NCI-H2029 (cell line): ENCODE measurements at regions not wholly inside any gene's neighbourhood (a gene's known extent, or its start where the extent isn't known, plus 50 kb on each side); places are given as distances from the start of the nearest gene placed in this dataset.
"Not testable (repeated sequence)": the region's sequence is repeated elsewhere in the genome, so short reads cannot be mapped to it uniquely, and the experiment has no call there.

Source experiments
- DNase-seq: peaks from one replicate; lab custom pipeline; 2025; lab: John Stamatoyannopoulos, UW

DNA sequence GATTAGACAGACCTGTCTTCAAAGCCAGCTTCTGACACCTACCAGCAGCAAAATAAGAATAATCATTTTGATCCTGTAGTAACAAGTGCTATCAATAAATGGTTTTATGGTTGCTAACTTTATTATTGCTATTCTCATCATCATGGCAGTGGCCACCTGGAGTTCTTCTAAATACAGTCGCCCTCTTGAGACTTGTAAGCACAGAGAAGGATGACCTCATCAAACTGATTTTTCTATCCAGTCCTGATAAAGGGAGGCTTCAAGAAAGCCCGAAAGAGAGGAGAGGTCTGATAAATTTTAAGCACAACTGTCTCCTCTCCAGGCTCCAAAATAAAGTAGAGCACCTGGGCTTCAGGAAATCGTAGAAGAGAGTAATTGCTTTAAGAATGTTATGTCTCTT is 286.4 kb downstream of the USP46 start:
- DNase-seq = no peak

DNA sequence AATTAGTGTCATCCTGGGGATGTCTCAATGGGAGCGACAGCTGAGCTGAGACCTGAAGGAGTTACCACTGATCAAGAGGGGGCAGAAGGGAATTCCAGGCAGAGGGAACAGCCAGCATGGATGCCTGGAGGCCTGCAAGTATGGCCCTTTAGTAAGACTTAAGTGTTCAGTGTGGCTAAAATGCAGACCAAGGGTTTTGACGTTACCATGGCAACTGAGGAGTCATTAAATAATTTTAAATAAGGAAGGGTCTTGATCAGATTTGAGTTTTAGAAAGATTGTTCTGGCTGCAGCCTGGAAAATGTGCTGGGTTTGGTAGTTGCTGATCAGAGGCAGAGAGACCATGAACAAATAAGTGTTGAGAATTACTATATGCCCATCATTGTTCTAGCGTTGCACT is 285.5 kb downstream of the USP46 start:
- DNase-seq = no peak

DNA sequence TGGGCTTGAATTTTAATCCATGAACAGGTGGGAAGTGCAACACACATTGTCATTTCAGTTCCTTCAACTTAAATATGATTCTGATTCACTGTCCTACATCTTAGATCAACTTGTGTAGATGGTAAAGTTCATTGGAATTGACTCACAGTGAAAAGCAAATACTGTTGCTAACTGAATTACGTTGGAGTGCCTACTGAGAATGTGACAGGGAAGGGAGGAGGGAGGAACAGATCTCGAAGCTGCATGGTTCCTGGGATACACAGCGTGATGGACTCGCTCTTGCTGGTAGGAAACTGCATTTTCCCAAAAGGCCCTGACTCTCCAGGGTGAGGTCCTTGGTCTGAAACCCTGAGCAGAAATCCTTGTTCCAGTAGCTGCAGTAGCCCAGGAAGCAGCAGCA is 284.2 kb downstream of the USP46 start:
- DNase-seq = no peak

DNA sequence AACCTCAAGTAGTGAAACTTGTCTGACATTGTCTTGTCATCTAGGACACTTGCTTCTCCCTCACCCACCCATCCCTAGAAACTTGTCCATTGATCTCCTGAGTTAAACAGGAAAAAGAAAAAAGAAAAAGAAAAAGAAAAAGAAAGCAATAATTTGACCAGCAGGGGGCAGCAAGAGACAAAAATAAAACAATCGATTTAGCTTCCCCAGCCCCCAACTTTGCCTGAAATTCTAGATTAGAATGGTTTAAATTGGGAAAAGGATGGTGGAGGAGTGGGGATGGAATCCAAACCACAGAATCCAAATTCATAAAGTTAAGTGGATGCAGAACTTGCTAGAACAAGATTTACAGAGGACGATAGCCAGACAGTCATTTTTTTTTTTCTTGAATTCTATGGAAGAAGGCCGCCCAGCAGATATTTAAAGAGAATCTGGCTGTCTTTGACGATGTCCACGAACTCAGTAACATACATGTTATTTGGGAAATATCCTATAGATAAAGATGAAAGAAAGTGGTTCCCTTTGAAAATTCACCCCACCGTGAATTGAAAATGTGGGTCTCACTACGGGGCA is 282.9 kb downstream of the USP46 start:
- DNase-seq = peak; percentile 27

DNA sequence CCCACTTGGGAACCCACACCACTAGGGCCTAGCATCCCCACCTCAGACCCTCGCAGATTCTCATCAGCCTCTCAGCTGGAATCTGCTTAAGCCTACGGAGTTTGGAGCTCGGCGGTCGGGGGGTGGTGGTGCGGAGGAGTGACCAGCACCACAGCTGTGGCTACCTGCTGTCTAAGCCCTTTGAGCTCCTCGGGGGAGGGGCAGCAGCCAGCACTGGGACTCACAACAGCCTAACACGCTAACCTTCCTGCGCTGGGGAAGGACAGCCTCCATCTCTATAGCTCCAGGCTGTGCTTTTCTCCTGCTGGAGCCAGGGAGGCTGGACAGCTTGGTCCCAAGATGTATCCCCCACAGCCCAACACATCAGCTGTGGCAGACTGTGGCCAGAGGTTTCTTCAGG is 281.5 kb downstream of the USP46 start:
- no peak for DNase-seq

DNA sequence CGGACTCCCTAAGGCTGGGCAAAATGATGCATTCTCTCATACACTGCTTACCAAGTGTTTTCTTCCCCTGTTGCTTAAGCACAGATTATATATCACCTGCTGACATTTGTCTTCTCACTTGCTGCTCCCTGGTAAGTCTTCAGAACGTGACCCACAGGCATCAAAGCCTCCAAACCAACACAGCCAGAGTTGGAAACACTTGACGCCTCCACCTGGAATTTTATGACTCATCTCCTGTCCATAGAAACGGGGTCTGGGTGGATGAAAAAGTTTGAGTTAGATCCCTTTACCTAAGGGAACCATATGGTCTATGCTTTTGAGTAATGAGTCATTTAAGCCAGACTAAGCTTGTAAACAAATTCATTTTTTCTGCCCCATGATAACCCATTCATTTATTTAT is 251.6 kb downstream of the USP46 start:
- no peak for DNase-seq

DNA sequence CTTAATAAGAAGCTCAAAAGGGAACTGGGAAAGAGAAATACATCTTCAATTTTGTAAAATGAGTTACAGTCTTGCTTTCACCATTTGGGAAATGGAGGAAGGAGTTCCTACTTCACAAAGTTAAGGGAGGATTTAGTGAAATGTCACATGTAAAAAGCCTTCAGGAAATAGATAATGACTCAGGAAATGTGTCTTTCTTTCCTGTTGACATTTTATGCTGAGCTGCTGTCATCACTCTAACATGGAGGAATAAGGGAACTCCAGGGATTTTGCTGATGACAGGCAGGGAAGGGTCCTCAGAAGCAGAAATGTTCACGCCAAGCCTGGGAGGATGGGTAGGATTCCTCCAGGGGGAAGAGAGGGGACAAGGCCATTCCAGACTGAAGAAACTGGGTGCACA is 251.1 kb downstream of the USP46 start:
- DNase-seq = no peak

DNA sequence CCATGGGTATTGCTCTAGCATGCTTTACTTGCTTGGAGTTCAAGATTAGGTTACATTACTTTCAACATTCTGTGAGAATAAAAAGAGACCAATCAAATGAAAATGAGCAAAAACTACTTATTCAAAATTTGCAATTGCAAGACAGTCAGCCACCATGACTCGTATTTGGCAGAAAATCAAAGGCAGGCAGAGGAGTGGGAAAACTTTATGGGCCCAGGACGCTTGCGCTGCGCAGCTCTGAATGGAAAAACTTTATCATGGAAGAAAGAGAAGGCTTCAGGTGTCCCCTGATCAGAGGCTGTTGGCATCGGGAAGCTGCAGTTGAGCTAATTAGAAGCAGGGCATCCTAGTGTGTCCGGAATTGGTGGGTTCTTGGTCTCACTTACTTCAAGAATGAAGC is 250.6 kb downstream of the USP46 start:
- no peak for DNase-seq

DNA sequence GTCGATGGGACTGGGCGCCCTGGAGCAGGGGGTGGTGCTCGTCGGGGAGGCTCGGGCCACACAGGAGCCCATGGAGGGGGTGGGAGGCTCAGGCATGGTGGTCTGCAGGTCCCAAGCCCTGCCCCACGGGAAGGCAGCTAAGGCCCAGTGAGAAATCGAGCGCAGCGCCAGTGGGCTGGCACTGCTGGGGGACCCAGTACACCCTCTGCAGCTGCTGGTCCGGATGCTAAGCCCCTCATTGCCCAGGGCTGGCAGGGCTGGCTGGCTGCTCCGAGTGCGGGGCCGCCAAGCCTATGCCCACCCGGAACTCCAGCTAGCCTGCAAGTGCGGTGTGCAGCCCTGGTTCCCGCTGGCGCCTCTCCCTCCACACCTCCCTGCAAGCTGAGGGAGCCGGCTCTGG is 249.3 kb downstream of the USP46 start:
- not testable (repeated sequence) for DNase-seq

DNA sequence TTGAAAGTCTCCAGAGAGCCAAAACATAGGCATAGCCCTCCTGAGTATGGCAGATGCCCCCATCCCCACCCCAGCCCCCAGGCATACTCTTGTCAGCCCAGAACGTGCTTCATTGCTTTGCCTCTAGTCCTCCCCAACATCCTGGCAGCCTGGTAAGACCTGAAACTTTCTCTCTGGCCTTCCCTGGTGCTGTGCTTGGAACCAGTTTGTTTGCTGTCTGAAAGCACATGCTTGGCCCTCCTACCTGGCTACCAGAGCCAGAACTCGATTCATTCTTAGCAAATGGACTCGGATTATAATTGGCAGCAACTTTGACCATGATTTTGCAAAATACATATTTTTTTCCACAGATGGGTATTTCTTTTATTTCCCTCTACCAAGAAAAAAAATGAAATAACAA is 248.1 kb downstream of the USP46 start:
- DNase-seq = no peak

DNA sequence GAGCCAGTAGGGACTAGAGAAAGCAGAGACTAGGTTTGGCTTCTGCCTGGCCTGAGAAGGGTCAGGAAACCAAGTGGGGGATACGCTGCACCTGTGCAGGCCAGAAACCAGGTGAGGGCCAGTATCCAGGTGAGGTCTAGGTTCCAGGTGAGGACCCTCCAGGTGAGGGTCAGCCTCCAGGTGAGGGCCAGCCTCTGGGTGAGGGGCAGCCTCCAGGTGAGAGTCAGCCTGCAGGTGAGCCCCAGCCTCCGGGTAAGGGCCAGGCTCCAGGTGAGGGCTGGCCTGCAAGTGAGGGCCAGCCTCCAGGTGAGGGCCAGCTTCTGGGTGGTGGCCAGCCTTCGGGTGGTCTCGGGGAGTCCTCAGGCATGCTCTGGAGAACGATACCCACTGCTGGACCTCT is 238.8 kb downstream of the USP46 start:
- no peak for DNase-seq

DNA sequence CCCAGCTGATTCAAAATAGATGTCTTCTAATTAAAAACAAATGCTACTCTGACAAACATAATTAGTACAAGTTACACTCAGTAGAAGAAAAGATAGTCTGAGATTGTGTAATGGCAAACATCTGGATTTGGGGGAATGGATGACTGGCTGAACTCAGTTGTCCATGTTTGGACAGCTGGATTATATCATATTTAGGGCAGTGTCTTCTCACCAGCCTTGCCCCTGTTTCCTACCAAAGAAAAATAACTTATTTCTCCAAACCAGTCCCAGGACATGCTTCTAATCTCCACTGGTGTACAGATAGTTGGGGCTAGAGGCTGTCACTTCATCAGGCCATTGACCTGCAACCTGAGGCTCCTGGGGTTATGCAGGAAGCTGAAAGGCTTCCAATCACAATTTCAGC is 237.3 kb downstream of the USP46 start:
- no peak for DNase-seq

DNA sequence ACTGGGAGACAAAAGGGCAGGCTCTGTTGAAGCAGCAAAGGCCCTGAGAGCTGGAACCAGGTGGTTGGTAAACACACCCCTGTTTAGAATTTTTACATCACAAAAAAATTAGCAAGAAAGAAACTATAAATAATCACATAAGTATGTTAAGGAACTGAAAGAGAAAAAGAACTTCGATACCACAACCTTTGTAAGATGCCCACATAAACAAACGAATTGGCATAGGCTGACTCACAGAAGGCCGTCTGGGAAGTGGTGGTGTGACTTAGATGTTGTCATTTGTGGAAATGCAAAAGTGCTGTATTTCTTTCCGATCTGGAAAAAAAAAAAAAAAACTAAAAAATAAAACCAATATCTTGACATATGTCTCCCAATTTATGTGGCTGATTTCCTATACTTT is 235.1 kb downstream of the USP46 start:
- no peak for DNase-seq

DNA sequence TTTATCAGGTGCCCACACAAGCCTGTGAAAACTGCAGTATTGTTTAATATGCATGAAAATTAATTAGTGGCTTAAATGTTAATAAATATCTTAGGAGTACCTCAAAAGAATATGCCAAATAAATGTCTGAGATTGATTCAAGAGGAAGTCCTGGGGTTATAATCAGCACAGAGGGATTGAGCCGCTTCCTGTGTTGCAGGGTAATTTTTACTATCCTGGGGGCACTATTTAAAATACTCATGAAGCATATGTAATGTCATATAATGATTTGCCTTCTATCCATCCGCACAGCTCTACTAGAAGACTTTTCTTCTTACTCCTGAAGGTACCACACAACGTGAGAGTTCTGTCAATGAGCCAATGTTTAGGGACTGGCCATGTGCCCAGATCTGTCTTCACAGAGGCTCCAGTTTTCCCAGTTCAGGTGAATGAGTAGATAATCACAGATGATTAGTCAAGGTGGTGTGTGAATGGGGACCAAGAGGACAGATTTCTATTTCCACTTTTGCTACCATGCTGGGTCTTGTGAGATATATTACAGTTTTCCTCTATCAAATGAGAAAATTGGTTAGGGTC is 233.3 kb downstream of the USP46 start:
- peak; percentile 1 for DNase-seq

DNA sequence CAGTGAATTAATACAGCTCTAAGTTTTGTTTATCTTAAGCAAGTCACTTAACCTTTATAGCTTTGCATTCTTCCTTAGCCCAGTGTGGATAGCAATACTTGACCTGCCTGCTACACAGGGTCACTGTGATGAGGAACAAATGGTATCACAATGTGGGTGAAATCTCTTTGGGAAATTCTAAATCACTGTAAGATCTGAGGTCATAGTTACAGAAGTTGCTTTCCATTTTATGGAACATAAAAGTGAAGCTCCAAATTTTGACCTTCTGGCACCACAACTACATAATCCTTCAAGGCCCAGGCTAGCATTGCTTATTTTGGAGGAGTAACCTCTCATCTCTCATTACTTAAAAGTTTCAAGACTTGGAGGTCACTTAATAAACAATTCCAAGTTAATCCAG is 227.7 kb downstream of the USP46 start:
- no peak for DNase-seq

DNA sequence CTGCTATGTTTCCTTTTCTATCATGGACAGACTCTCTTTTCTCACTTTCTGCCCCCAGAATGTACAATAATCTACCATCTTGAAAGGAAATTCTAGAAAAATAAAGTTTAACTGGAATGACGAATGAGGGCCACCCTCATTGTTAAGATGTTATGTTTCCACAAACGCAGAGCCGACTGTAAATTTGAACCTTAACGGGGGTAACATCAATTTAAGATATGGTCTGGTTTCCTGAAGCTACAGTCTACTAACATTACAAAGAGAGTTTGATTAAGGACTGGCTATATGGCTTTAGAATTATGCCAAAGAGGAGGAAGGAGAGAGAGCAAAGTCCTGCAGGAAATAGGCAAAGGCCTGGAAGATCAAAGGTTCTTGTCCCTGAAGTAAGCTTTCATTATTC is 227.2 kb downstream of the USP46 start:
- no peak for DNase-seq

DNA sequence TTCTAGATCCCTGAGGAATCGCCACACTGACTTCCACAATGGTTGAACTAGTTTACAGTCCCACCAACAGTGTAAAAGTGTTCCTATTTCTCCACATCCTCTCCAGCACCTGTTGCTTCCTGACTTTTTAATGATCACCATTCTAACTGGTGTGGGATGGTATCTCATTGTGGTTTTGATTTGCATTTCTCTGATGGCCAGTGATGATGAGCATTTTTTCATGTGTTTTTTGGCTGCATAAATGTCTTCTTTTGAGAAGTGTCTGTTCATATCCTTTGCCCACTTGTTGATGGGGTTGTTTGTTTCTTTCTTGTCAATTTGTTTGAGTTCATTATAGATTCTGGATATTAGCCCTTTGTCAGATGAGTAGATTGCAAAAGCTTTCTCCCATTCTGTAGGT is 216.6 kb downstream of the USP46 start:
- DNase-seq = not testable (repeated sequence)

DNA sequence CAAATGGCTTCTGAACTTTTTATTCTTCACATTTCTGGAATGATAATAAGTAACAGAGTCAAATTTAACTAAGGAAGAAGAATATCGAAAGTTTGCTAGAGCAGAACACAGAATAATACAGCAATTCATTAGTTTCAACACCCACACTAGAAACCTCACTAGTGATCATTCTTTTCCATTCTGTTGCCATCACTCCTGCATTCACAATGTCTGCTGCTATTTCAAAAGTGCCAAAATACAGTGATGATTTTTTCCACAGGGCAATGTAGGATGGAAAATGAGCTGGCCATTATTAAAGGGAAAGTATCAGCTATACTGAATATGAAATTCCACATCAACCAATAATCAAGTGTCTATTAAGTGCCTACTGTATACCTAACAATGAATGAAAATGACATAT is 186.7 kb downstream of the USP46 start:
- no peak for DNase-seq

DNA sequence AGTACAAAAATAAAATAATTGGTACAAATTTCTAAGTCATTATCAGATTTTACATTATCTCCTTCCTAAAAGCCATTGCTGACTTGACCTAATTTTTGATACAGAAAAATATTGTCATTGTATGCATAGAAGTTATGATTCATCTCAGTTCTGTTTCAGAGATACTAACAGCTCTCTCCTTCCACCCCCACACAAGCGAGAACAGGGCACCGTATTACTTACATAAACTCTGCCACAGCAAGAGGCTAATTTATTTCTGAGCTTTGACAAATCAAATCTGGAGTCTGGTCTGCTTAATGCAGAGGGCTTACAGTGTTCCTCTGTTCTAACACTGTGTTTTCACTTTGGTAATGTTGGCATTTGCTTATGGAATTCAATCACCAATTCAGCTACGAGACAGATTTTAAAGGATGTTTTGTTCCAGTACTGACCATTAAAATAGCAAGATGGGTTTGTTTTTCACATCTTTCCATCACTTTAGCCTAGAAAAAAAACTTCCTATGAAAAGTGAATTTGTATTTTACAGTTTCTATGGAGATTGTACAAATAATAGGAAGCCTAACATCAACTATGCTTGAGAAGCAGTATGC is 181.8 kb downstream of the USP46 start:
- DNase-seq = no peak

DNA sequence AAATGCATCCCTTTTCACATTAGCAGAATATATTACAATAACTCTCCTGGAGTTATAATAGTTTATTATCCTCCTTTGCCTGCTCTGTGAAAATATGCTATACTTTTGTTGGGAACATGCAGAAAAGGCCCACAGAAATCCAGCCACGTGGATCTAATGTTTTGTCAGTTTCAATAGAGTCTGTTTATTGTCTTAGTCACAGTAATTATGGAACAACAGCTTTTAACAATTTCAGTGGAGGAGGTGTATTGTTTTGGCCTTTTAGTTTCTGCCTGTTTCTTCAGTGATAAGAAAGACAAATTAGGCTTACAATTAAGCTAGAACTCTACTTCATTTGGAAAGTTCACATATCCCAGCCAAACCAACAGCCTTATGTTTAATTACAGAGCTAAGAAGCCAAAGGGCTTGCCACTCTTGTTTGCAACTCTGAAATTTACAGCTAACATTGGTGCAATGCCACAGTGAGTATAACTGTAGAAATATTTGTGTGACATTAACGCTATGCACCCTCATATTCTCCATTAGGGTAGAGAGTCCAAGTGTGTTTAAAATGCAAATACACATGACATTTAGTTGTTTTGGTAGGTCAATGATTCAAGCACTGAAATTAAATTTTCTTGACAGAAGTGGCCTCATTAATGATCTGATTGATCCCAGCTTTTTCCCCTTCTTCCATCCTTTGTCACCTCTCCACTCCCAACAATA is 175.8 kb downstream of the USP46 start:
- DNase-seq = no peak

DNA sequence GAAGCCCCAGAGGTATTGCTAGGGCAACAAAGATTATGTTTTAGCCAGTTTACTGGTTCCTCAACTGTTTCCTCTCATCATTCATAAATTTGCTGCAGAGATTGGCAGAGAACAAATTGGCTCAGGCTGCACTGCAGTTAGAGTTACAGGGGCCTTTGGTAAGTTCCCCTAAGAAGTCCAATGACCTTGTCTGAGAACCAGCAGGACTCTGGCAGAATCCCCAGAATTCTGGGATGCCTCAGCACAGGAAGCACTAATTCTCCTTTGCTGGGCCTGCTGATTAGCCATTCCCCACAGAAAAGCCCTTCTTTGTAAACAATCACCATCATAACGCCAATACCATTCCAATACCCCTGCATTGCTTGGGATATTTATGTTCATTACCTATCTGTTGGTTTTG is 151.3 kb downstream of the USP46 start:
- no peak for DNase-seq

DNA sequence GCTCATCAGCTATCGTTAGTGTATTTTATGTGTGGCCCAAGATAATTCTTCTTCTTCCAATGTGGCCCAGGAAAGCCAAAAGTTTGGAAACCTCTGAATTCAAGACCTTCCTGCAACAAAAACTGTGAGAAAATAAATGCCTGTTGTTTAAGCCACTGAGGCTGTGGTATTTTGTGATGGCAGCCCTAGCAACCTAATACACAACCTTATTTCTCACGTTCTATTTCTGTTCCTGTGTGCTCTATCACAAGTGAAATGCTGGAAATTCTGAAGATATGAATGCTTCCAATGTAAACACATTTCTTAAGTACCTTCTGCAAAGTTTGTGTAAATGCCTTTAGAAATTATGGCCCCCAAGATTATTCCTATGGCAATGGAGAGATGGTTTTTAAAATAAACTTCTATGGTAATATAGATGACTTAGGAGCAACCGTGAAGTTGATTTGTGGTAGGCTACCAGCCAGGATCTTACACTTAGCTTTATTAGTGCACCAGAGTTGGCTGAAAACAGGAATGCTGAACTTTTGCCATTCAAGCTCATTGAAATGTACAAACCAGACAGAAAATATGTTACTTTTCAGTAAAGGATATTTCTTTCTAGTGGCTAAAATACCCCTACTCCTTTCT is 148.0 kb downstream of the USP46 start:
- no peak for DNase-seq

DNA sequence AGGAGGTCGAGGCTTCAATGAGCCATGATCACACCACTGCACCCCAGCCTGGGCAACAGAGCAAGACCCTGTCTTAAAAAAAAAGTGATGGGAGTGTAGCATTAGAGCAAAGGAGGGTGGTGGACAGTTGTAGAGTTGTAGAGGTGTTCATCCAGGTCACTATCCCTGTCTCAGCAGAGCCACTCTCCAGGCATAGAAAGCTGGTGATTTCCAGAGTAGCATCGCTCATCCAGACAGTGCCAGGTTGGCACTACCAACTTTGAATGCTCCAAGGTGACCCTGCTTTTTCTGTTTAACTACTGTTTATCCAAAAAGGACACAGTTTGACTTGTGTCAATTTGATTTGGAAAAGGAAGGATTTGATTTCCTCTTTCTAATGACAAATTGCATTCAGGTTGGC is 147.3 kb downstream of the USP46 start:
- DNase-seq = no peak
